Stimulated activated CD8-positive, alpha-beta memory T cell treated with anti-CD3 and anti-CD28 coated beads, Interleukin-2, amount 100 ng/mL, for 1 hour (primary cell): ENCODE measurements at regions not wholly inside any gene's neighbourhood (a gene's known extent, or its start where the extent isn't known, plus 50 kb on each side); places are given as distances from the start of the nearest gene placed in this dataset.

Source experiments
- DNase-seq, 2 donors: peaks; one replicate each; pipeline ENCODE4 v3.0.0-alpha.2; 2020; ENCODE audit warnings: low read depth in 2 of 2

GRCh38 chr5:86879086-86879485 is 261.3 kb downstream of the COX7C start:
- DNase-seq: no peak

GRCh38 chr5:86880344-86880743 is 262.6 kb downstream of the COX7C start:
- DNase-seq: no peak

- DNase-seq: no peak
These were observed 263.2 kb downstream of the COX7C start for GRCh38 chr5:86880785-86881492.

- DNase-seq: no peak
These were observed 263.9 kb downstream of the COX7C start for GRCh38 chr5:86881493-86882090.

DNA sequence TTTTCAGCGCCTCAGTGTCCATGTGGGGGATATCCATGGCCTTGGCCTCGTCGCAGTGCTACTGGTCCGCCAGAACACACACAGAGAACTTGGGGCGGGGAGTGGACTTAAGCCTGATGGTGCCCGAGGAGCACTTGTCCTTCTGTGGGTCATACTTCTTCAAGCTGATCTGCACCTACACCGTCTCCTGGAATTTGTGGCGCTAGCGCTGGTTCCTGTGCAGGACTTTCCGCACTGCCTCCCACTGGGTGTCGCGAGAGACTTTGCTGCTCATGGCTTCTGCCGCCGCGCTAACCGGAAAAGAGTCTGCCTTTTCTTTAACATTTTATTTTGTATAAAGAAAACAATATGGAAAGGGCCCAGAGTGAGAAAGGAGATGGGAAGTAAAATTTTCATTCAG is 266.9 kb downstream of the COX7C start:
- no peak for DNase-seq

GRCh38 chr5:86885011-86885410 is 267.3 kb downstream of the COX7C start:
- DNase-seq: no peak

GRCh38 chr5:86885489-86886230 is 267.9 kb downstream of the COX7C start:
- DNase-seq: no peak

- DNase-seq: no peak
These were observed 272.6 kb downstream of the COX7C start for GRCh38 chr5:86890375-86890774.

DNA sequence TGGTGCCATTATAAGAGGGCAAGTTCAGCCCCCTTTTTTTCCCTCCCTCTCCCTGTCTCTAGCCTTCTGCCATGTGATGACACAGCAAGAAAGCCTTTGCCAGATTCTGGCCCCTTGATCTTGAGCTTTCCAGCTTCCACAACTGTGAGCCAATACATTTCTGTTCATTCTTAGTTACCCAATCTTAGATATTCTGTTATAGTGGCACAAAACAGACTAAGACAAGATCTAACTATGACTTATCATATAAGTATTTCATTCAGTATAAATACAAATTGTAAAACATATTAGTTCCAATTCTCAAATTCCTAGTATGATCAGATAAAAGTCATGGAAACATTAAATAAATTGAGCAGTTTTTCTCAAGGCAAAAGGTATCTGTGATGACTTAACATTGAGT is 276.3 kb downstream of the COX7C start:
- no peak for DNase-seq

DNA sequence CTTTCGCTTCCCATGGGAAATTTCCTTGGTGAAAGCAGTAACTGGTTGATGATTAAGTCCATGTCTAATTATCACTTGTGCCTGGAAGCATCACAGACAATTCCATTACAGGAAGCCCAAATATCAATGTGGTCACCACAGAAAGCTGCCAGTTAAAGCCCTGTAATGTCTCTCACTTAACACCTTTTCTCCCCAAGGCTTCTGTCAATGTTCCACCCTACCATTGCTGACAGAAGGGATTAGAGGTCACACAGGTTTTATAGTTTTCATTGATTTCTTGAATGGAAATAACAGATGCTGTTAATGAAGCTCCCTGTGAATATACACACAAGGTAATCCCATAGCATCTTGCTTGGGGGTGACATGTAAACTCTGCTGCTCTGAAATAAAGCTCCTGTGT is 279.2 kb downstream of the COX7C start:
- no peak for DNase-seq

- DNase-seq: no peak
These were observed 291.9 kb downstream of the COX7C start for GRCh38 chr5:86909418-86910295.

GRCh38 chr5:86917117-86917579 is 299.4 kb downstream of the COX7C start:
- DNase-seq: no peak

- no peak for DNase-seq
These were observed 300.5 kb downstream of the COX7C start for GRCh38 chr5:86918246-86918645.

DNA sequence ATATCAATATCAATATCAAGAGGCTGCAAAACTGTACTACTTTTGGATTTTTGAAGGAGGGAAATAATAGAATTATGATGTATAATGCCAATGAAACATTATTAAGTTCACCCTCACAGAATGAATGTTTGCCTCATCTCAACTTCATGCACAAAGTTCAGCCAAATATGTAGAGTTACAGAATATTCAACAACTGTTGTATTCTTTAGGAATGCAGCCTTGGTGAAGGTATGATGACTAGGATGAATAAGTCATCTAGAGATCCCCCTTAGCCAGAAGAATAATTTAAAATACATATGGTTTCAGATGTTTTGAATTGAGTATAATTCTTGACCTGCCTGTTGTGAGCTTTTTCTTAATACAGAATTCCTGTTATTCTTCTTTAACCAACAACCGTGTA is 308.3 kb downstream of the COX7C start:
- DNase-seq: no peak

DNA sequence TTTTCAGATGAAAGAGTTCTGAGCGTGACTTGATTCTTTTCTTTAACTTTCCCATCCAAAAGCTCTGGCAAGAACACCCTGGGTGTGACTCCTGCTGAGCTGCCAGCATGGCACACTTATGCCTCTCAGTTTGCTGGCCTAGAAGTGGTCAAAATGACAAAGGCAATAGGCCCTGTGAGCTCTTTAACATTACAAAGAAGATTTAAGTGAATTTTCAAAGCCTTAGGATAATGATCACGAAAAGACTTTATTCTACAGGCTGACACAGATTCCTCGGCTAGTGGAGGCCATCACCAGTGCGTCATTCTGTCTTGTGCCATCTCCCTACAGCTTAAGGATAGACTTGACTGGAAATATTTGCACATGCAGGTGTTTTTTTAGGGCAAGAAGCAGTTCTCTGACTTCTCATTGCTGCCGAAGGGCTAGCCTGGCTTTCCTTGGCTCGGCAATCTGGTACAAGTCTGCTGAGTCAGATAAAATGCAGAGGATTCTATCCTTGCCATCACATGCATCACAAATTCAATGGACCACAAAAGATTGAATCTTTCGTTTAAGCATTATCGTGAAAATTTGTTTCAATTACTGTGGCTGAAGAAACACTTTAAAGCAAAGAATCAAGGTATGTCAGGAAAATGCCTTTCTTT is 311.5 kb downstream of the COX7C start:
- DNase-seq: no peak

- no peak for DNase-seq
These were observed 315.9 kb upstream of the RASA1 start for GRCh38 chr5:86951761-86952160.

DNA sequence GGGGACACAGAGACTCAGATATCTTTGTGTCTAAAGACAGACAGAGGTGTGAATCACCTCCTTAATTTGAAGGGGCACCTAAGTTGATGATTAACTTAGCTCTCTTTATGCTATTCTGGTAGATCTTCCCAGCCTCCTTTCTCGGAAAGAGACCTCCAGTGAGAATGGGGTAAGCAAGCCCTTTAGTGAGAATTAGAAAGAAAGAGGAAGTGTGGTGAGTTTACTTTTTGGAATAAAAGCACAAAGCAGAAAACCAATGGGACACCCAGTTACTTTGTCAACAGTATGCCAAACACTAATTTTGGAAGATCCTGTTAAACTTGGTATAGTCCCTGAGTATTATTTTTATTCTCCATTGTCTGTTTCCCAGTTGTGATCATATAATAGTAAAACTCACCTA is 302.8 kb upstream of the RASA1 start:
- DNase-seq: no peak

GRCh38 chr5:86968301-86968753 is 299.4 kb upstream of the RASA1 start:
- DNase-seq: no peak

DNA sequence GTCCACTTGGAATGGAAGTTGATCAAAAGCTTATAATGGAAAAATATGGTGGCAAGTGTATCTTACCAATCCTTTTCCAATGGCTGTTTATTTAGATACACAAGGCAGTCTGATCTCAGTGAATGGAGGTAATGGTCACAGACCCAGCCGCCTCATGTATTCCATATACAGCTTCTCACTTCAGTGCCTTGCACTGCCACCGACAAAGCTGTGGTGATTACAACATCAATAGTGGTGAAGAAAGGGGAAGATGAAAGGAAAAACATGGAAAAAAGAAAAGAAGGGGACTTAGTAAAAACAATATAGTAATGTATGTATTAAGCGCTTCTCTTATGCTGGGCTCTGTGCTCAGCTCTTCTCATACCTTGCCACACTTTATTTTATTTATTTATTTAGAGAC is 297.3 kb upstream of the RASA1 start:
- no peak for DNase-seq

- no peak for DNase-seq
These were observed 296.6 kb upstream of the RASA1 start for GRCh38 chr5:86971034-86971571.

GRCh38 chr5:86974955-86975354 is 292.7 kb upstream of the RASA1 start:
- DNase-seq: no peak
